Nephron (organoid): ENCODE measurements at regions not wholly inside any gene's neighbourhood (a gene's known extent, or its start where the extent isn't known, plus 50 kb on each side); places are given as distances from the start of the nearest gene placed in this dataset.
A peak's percentile ranks its signal among the peaks of the same experiment; 100 is the strongest.

ENCODE experiments used
- H3K27ac Mint-ChIP-seq, 3 experiments: 2 replicates each; pipeline ENCODE4 v1.8.0; 2020; ENCODE audit warnings: mixed read lengths in 3 of 3, mild to moderate bottlenecking in 2 of 3, moderate library complexity in 1 of 3
- H3K27me3 Mint-ChIP-seq: 2 replicates; pipeline ENCODE4 v1.8.0; 2021; ENCODE audit warnings: low read depth, mild to moderate bottlenecking, moderate library complexity, mixed read lengths
- H3K36me3 Mint-ChIP-seq: 2 replicates; pipeline ENCODE4 v1.8.0; 2020; ENCODE audit warnings: low read depth, mixed read lengths
- H3K4me1 Mint-ChIP-seq: 2 replicates; pipeline ENCODE4 v1.8.0; 2020; ENCODE audit warnings: mixed read lengths
- H3K4me3 Mint-ChIP-seq, 3 experiments: 2 replicates each; pipeline ENCODE4 v1.8.0; 2020; ENCODE audit warnings: mild to moderate bottlenecking in 3 of 3, mixed read lengths in 3 of 3, moderate library complexity in 2 of 3
- H3K9me3 Mint-ChIP-seq: 2 replicates; pipeline ENCODE4 v1.8.0; 2020; ENCODE audit warnings: mixed read lengths
- CTCF ChIP-seq, 3 experiments: fragments of 200-600 bp; sonication (generic); IDR thresholded peaks; one replicate each; pipeline ENCODE4 v1.5.0; 2021; ENCODE audit warnings: antibody characterized with exemption in 3 of 3; ENCODE audit not compliant: unreplicated experiment in 3 of 3

GRCh38 chr18:22879293-22879692 lies 53.8 kb upstream of the RBBP8 start:
- Mint-ChIP-seq H3K9me3 (no peaks in the 10 kb centered on the region), H3K27me3 (no peaks in the 10 kb centered on the region)

DNA sequence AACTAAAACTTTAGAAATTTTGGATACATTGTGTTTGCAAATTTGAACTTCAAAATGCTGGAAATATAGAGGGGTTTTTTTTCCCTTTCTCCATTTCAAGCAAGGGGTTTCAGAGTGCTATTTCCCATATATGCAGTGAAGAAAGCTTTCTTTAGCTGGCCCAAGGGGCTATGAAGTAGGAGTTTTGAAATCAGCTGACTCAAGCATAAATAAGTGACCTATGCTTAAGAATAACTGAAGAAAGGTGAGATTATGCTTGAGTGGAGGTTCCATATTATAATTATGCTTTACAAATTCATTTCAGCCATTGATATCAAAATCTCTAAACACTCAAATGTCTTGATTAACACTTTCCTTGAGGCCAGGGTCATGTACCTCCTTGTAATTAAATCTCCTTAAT lies 51.0 kb upstream of the RBBP8 start:
- H3K27ac Mint-ChIP-seq = no peak overlapping the region
- H3K4me3 Mint-ChIP-seq = no peak overlapping the region
- TF ChIP-seq CTCF (IDR thresholded peaks at IDR 0.05; ENCODE audit: unreplicated experiment in 3 of 3) = no peak
- H3K27me3 Mint-ChIP-seq = peaks cover 4% of the 10 kb centered on the region
- H3K9me3 Mint-ChIP-seq = peaks cover 13% of the 10 kb centered on the region
- H3K4me1 Mint-ChIP-seq = peaks cover 6% of the 10 kb centered on the region
- peaks cover 4% of the 10 kb centered on the region for H3K36me3 Mint-ChIP-seq

More at GRCh38 chr18:22879293-22879692, 53.8 kb upstream of the RBBP8 start:
- TF ChIP-seq CTCF (IDR thresholded peaks at IDR 0.05; ENCODE audit: unreplicated experiment in 3 of 3) = no peak
- H3K27ac Mint-ChIP-seq = no peak overlapping the region
- no peaks in the 10 kb centered on the region for H3K36me3 Mint-ChIP-seq
- peaks cover 6% of the 10 kb centered on the region for H3K4me1 Mint-ChIP-seq
- no peak overlapping the region for H3K4me3 Mint-ChIP-seq

- peak overlapping the region in 1 of 3 experiments; percentile 21 for H3K27ac Mint-ChIP-seq
- peaks cover 13% of the 10 kb centered on the region for H3K9me3 Mint-ChIP-seq
- H3K4me1 Mint-ChIP-seq = peaks cover 6% of the 10 kb centered on the region
- H3K4me3 Mint-ChIP-seq = no peak overlapping the region
- TF ChIP-seq CTCF (IDR thresholded peaks at IDR 0.05; ENCODE audit: unreplicated experiment in 3 of 3) = no peak
- peaks cover 4% of the 10 kb centered on the region for H3K27me3 Mint-ChIP-seq
- H3K36me3 Mint-ChIP-seq = peaks cover 4% of the 10 kb centered on the region
Measured at GRCh38 chr18:22883179-22883578, 49.9 kb upstream of the RBBP8 start.
